Right lung (tissue), 2 donors: ENCODE measurements at regions not wholly inside any gene's neighbourhood (a gene's known extent, or its start where the extent isn't known, plus 50 kb on each side); places are given as distances from the start of the nearest gene placed in this dataset.
"Not testable (repeated sequence)": the region's sequence is repeated elsewhere in the genome, so short reads cannot be mapped to it uniquely, and the experiment has no call there.

ENCODE experiments used
- DNase-seq, 2 donors: peaks; one replicate each; pipeline ENCODE4 v3.0.0-alpha.2; 2013

GRCh38 chr13:80499536-80500290, 158.8 kb upstream of the SPRY2 start:
- DNase-seq = no peak

- DNase-seq = no peak
These were observed 157.5 kb upstream of the SPRY2 start for GRCh38 chr13:80498433-80498832.

- no peak for DNase-seq
These were observed 157.1 kb upstream of the SPRY2 start for GRCh38 chr13:80497978-80498377.

- no peak for DNase-seq
These were observed 156.5 kb upstream of the SPRY2 start for GRCh38 chr13:80497439-80497838.

- DNase-seq = no peak
These were observed 155.9 kb upstream of the SPRY2 start for GRCh38 chr13:80496721-80497397.

- DNase-seq = not testable (repeated sequence)
These were observed 149.6 kb upstream of the SPRY2 start for GRCh38 chr13:80490491-80490943.

- peak; percentile 24 to 30 for DNase-seq
These were observed 145.5 kb upstream of the SPRY2 start for GRCh38 chr13:80486402-80486801.

GRCh38 chr13:80483157-80483556, 142.2 kb upstream of the SPRY2 start:
- no peak for DNase-seq

GRCh38 chr13:80481588-80481987, 140.7 kb upstream of the SPRY2 start:
- no peak for DNase-seq

GRCh38 chr13:80477661-80478443, 136.9 kb upstream of the SPRY2 start:
- DNase-seq = no peak

- no peak for DNase-seq
These were observed 136.0 kb upstream of the SPRY2 start for GRCh38 chr13:80476953-80477352.

GRCh38 chr13:80475718-80476117, 134.8 kb upstream of the SPRY2 start:
- no peak for DNase-seq

GRCh38 chr13:80473695-80474094, 132.8 kb upstream of the SPRY2 start:
- DNase-seq = no peak

- DNase-seq = no peak
These were observed 129.0 kb upstream of the SPRY2 start for GRCh38 chr13:80469853-80470381.

GRCh38 chr13:80469105-80469852, 128.4 kb upstream of the SPRY2 start:
- no peak for DNase-seq

GRCh38 chr13:80465321-80465720, 124.4 kb upstream of the SPRY2 start:
- no peak for DNase-seq

- no peak for DNase-seq
These were observed 122.9 kb upstream of the SPRY2 start for GRCh38 chr13:80463673-80464352.

GRCh38 chr13:80462567-80462966, 121.6 kb upstream of the SPRY2 start:
- no peak for DNase-seq

- no peak for DNase-seq
These were observed 121.1 kb upstream of the SPRY2 start for GRCh38 chr13:80462037-80462436.

- DNase-seq = no peak
These were observed 117.6 kb upstream of the SPRY2 start for GRCh38 chr13:80458543-80458942.

- no peak for DNase-seq
These were observed 113.3 kb upstream of the SPRY2 start for GRCh38 chr13:80454245-80454644.
